ENCODE measurements at regions not wholly inside any gene's neighbourhood (a gene's known extent, or its start where the extent isn't known, plus 50 kb on each side); places are given as distances from the start of the nearest gene placed in this dataset.

GRCh38 chr6:165884813-165885765 is 222.0 kb upstream of the PDE10A start:
- DNase-seq (ENCODE audit: low read depth): peak; percentile 15
- TF ChIP-seq CTCF (conservative IDR thresholded peaks at IDR 0.05; ENCODE audit: low read depth, low read length): peak; percentile 96
- no peak overlapping the region for H3K4me3 ChIP-seq (ENCODE audit: low read length)

GRCh38 chr6:165883851-165884640 is 221.0 kb upstream of the PDE10A start:
- TF ChIP-seq CTCF (conservative IDR thresholded peaks at IDR 0.05; ENCODE audit: low read depth, low read length): no peak
- no peak overlapping the region for H3K4me3 ChIP-seq (ENCODE audit: low read length)
- DNase-seq (ENCODE audit: low read depth): no peak

GRCh38 chr6:165881806-165882205 is 218.8 kb upstream of the PDE10A start:
- H3K4me3 ChIP-seq (ENCODE audit: low read length): no peak overlapping the region
- DNase-seq (ENCODE audit: low read depth): no peak
- TF ChIP-seq CTCF (conservative IDR thresholded peaks at IDR 0.05; ENCODE audit: low read depth, low read length): no peak

- H3K4me3 ChIP-seq (ENCODE audit: low read length): no peak overlapping the region
- no peak for DNase-seq (ENCODE audit: low read depth)
- TF ChIP-seq CTCF (conservative IDR thresholded peaks at IDR 0.05; ENCODE audit: low read depth, low read length): no peak
These were observed 217.6 kb upstream of the PDE10A start for GRCh38 chr6:165880686-165881085.

- DNase-seq (ENCODE audit: low read depth): no peak
- H3K4me3 ChIP-seq (ENCODE audit: low read length): no peak overlapping the region
- TF ChIP-seq CTCF (conservative IDR thresholded peaks at IDR 0.05; ENCODE audit: low read depth, low read length): no peak
These were observed 214.7 kb upstream of the PDE10A start for GRCh38 chr6:165877773-165878172.

GRCh38 chr6:165877192-165877591 is 214.2 kb upstream of the PDE10A start:
- no peak overlapping the region for H3K4me3 ChIP-seq (ENCODE audit: low read length)
- no peak for TF ChIP-seq CTCF (conservative IDR thresholded peaks at IDR 0.05; ENCODE audit: low read depth, low read length)
- no peak for DNase-seq (ENCODE audit: low read depth)

All from retinal pigment epithelial cell (primary cell).